Esophagus muscularis mucosa (tissue), 4 donors: ENCODE measurements at regions not wholly inside any gene's neighbourhood (a gene's known extent, or its start where the extent isn't known, plus 50 kb on each side); places are given as distances from the start of the nearest gene placed in this dataset.

ENCODE experiments used
- DNase-seq: peaks from one replicate; pipeline ENCODE4 v3.0.0-alpha.2; 2017; ENCODE audit errors: extremely low spot score
- H3K27ac ChIP-seq, 4 donors: fragments of 200-600 bp; sonication (generic); replicated peaks in 1 of 4; 1 replicate in 3 of 4; 2 replicates in 1 of 4; pipeline ENCODE4 v1.5.1; 2016 to 2019; ENCODE audit warnings: mild to moderate bottlenecking in 1 of 4
- H3K27me3 ChIP-seq, 4 donors: fragments of 200-600 bp; sonication (generic); one replicate each; pipeline versions ENCODE4 v1.5.1 to v1.6.0; 2016 to 2019
- H3K36me3 ChIP-seq, 4 donors: fragments of 200-600 bp; sonication (generic); one replicate each; pipeline ENCODE4 v1.5.1; 2016 to 2019
- H3K4me1 ChIP-seq, 4 donors: fragments of 200-600 bp; sonication (generic); one replicate each; pipeline ENCODE4 v1.5.1; 2016 to 2019
- H3K4me3 ChIP-seq, 4 donors: fragments of 200-600 bp; sonication (generic); 1 replicate in 2 of 4; 2 replicates in 2 of 4; pipeline ENCODE4 v1.5.1; 2016 to 2019; ENCODE audit warnings: mild to moderate bottlenecking in 4 of 4, moderate library complexity in 1 of 4
- H3K9me3 ChIP-seq, 4 donors: fragments of 200-600 bp; sonication (generic); 1 replicate in 3 of 4; 2 replicates in 1 of 4; pipeline ENCODE4 v1.5.1; 2016 to 2019
- EP300 ChIP-seq: sonication (generic); formaldehyde crosslinking; IDR thresholded peaks from one replicate; pipeline ENCODE4 v1.6.1; 2017; ENCODE audit warnings: antibody characterized with exemption
- POLR2A ChIP-seq: fragments of 450-650 bp; IDR thresholded peaks from one replicate; pipeline ENCODE4 v1.6.1; 2017; ENCODE audit warnings: antibody characterized with exemption, moderate library complexity, mild to moderate bottlenecking, low read depth
- POLR2AphosphoS5 ChIP-seq, 2 donors: sonication (generic); formaldehyde crosslinking; IDR thresholded peaks; one replicate each; pipeline ENCODE4 v1.6.1; 2017; ENCODE audit warnings: antibody characterized with exemption in 2 of 2
- WGBS: methylation state at CpG from one replicate; pipeline ENCODE4 v1.1.5; 2018; 5-methylcytosine and 5-hydroxymethylcytosine counted together
- intact Hi-C: fragments of 100-400 bp; cut with DNase I; formaldehyde crosslinking; loops from one replicate; pipeline ENCODE4 v1.15.1; 2023
- TF ChIP-seq, protein P1 (sequence below), 3 experiments: fragments of 200-600 bp in 2 of 3; fragments of 450-650 bp in 1 of 3; sonication (generic) in 2 of 3; IDR thresholded peaks; one replicate each; pipeline ENCODE4 v1.5.1; 2017 to 2019; ENCODE audit warnings: antibody characterized with exemption in 3 of 3, mild to moderate bottlenecking in 2 of 3, moderate library complexity in 1 of 3

DNA sequence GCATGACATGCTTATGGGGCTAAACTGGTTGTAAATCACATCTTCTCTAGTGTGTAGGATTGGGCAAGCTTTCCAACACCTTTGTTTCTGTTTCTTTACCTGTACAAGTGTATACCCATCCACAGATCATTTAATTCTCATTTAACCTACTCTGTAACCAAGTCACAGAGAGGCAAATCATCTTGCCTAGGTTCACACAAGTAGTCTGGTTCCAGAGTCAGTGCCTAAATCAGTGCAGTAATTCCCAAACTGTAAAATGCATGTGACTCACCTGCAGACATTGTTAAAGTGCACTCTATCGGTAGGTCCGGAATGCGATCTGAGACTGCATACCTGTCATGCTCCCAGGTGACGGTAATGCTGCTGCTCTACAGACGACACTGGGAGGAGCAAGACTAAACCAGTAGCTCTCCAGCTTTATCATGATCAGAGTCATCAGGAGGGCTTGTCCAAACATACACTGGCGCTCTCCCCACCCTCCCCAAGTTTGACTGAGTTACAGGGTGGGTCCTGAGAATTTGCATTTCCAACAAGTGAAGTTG is 107.9 kb upstream of the FREM1 start:
- DNase-seq, result no peak
- intact Hi-C loops, result no loop called here
- Histone ChIP-seq H3K4me3 (no peak overlapping the region), H3K27ac (no peak overlapping the region), H3K27me3 (no peaks in the 10 kb centered on the region), H3K4me1 (no peaks in the 10 kb centered on the region), H3K9me3 (no peaks in the 10 kb centered on the region), H3K36me3 (no peaks in the 10 kb centered on the region)
- TF ChIP-seq POLR2AphosphoS5 (IDR thresholded peaks at IDR 0.05) (no peak), POLR2A (no peak), EP300 (no peak)
- TF ChIP-seq, protein P1, sequence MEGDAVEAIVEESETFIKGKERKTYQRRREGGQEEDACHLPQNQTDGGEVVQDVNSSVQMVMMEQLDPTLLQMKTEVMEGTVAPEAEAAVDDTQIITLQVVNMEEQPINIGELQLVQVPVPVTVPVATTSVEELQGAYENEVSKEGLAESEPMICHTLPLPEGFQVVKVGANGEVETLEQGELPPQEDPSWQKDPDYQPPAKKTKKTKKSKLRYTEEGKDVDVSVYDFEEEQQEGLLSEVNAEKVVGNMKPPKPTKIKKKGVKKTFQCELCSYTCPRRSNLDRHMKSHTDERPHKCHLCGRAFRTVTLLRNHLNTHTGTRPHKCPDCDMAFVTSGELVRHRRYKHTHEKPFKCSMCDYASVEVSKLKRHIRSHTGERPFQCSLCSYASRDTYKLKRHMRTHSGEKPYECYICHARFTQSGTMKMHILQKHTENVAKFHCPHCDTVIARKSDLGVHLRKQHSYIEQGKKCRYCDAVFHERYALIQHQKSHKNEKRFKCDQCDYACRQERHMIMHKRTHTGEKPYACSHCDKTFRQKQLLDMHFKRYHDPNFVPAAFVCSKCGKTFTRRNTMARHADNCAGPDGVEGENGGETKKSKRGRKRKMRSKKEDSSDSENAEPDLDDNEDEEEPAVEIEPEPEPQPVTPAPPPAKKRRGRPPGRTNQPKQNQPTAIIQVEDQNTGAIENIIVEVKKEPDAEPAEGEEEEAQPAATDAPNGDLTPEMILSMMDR (IDR thresholded peaks at IDR 0.05), result no peak
- 88% methylated on average over 6 of the region's 6 CpGs for WGBS

DNA sequence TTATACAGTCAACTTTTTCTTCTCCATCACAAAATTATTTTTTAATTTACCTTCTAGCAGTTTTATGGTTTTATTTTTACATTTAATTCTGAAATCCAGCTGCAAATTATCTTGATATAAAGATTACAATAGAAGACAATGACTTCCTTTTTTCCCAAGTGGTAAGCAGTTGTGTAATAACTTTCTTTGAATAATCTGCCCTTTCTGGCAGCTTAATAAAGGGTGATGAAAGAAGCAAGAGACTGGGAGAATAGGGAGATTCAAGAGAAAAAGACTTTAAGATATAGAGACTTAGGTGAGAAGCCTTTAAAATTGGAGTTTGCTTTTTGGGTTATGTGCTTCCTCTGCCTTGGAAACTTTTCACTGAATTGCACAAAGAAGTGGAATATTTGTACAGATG is 100.4 kb upstream of the FREM1 start:
- H3K27ac ChIP-seq, result no peak overlapping the region
- no peak overlapping the region for H3K4me3 ChIP-seq
- TF ChIP-seq EP300, result no peak
- TF ChIP-seq POLR2A, result no peak
- TF ChIP-seq POLR2AphosphoS5 (IDR thresholded peaks at IDR 0.05), result no peak
- TF ChIP-seq, protein P1 (IDR thresholded peaks at IDR 0.05), result no peak
- H3K36me3 ChIP-seq, result no peaks in the 10 kb centered on the region
- DNase-seq, result no peak
- no peaks in the 10 kb centered on the region for H3K9me3 ChIP-seq
- no peaks in the 10 kb centered on the region for H3K4me1 ChIP-seq
- H3K27me3 ChIP-seq, result no peaks in the 10 kb centered on the region
- intact Hi-C loops, result no loop called here

GRCh38 chr9:15007698-15008097 is 97.5 kb upstream of the FREM1 start:
- DNase-seq, result no peak
- no peaks in the 10 kb centered on the region for H3K4me1 ChIP-seq
- intact Hi-C loops, result no loop called here
- TF ChIP-seq POLR2AphosphoS5 (IDR thresholded peaks at IDR 0.05), result no peak
- no peak for TF ChIP-seq POLR2A
- TF ChIP-seq EP300, result no peak
- TF ChIP-seq, protein P1 (IDR thresholded peaks at IDR 0.05), result no peak
- WGBS, result 57% methylated on average over 1 of the region's 1 CpG
- no peaks in the 10 kb centered on the region for H3K9me3 ChIP-seq
- no peak overlapping the region for H3K27ac ChIP-seq
- H3K4me3 ChIP-seq, result no peak overlapping the region
- no peaks in the 10 kb centered on the region for H3K36me3 ChIP-seq
- H3K27me3 ChIP-seq, result no peaks in the 10 kb centered on the region

DNA sequence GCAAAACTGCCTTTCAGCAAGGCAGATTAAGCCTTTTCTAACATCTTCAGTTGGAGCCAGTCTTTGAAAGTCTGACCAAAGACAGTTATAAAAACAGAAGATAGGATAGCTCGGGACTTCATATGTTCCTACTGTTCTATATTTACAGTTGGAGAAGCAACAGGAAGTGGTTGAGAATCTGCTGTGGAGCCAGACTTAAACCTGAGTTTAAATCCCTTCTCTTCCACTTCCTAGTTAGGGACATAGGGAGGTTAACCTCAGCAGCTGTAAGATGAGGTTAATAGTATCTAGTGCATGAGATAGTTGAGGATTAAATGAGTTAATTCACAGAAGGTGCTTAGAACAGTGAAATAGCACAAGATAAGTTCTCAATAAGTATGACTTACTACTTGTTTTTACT is 84.5 kb upstream of the FREM1 start:
- intact Hi-C loops, result no loop called here
- Histone ChIP-seq H3K9me3 (no peaks in the 10 kb centered on the region), H3K27ac (no peak overlapping the region), H3K4me3 (no peak overlapping the region), H3K27me3 (no peaks in the 10 kb centered on the region), H3K36me3 (no peaks in the 10 kb centered on the region), H3K4me1 (peaks cover 11 to 20% (median 19%) of the 10 kb centered on the region in 4 donors)
- DNase-seq, result no peak
- 48% methylated on average over 1 of the region's 1 CpG for WGBS
- TF ChIP-seq, protein P1 (IDR thresholded peaks at IDR 0.05), result no peak
- TF ChIP-seq EP300, result no peak

GRCh38 chr9:14993901-14994554 is 83.8 kb upstream of the FREM1 start:
- DNase-seq, result no peak
- Histone ChIP-seq H3K4me1 (peaks cover 11 to 20% (median 19%) of the 10 kb centered on the region in 4 donors), H3K4me3 (peak overlapping the region; percentile 65 to 68 (median 66)), H3K27me3 (no peaks in the 10 kb centered on the region), H3K9me3 (no peaks in the 10 kb centered on the region), H3K27ac (no peak overlapping the region), H3K36me3 (no peaks in the 10 kb centered on the region)
- TF ChIP-seq, protein P1 (IDR thresholded peaks at IDR 0.05), result no peak
- no peak for TF ChIP-seq EP300
- TF ChIP-seq POLR2A, result no peak
- no peak for TF ChIP-seq POLR2AphosphoS5 (IDR thresholded peaks at IDR 0.05)
- intact Hi-C loops, result no loop called here
- 71% methylated on average over 9 of the region's 9 CpGs for WGBS
